ENCODE measurements at regions not wholly inside any gene's neighbourhood (a gene's known extent, or its start where the extent isn't known, plus 50 kb on each side); places are given as distances from the start of the nearest gene placed in this dataset.

GRCh38 chr1:29675481-29676263 is 439.4 kb downstream of the PTPRU start:
- H2AFZ ChIP-seq (ENCODE audit: control insufficient read depth, low read length): no peak overlapping the region
- dilution Hi-C loops (cut with MboI; ENCODE audit: extremely low pct_ligation_motif_present, low sequenced_read_pairs): no loop called here
- no peak for FAIRE-seq

GRCh38 chr1:29674627-29675326 is 438.5 kb downstream of the PTPRU start:
- no peak overlapping the region for H3K4me3 ChIP-seq (ENCODE audit: control insufficient read depth in 2 of 3, extremely low read depth in 1 of 3, insufficient read depth in 2 of 3, low read depth in 1 of 3, low read length in 3 of 3)
- no peaks in the 10 kb centered on the region for H3K27me3 ChIP-seq (ENCODE audit: control insufficient read depth, extremely low read depth, insufficient read depth, low read length)
- no peaks in the 10 kb centered on the region for H3K36me3 ChIP-seq (ENCODE audit: control insufficient read depth in 2 of 2, extremely low read depth in 1 of 2, insufficient read depth in 2 of 2, low read length in 2 of 2)
- DNase-seq (ENCODE audit: low read depth, low spot score) (no peak), FAIRE-seq (no peak)
- no peak for TF ChIP-seq EZH2 (IDR thresholded peaks at IDR 0.05; ENCODE audit: low read length)
- no peak for TF ChIP-seq CTCF (optimal IDR thresholded peaks at IDR 0.05 in 1 of 3, IDR thresholded peaks at IDR 0.05 in 1 of 3, conservative IDR thresholded peaks at IDR 0.05 in 1 of 3; ENCODE audit: extremely low read depth in 1 of 3, insufficient read depth in 2 of 3, low read length in 3 of 3)
- no peaks in the 10 kb centered on the region for H3K9me3 ChIP-seq (ENCODE audit: control insufficient read depth, low read depth, low read length)
- no peaks in the 10 kb centered on the region for H3K9me1 ChIP-seq (ENCODE audit: control insufficient read depth, extremely low read depth, insufficient read depth, low read length)
- peaks cover 3% of the 10 kb centered on the region for H3K4me1 ChIP-seq (ENCODE audit: control insufficient read depth, extremely low read depth, insufficient read depth, low read length)
- H3K4me2 ChIP-seq (ENCODE audit: control insufficient read depth, extremely low read depth, insufficient read depth, low read depth, low read length): no peak overlapping the region
- dilution Hi-C loops (cut with MboI; ENCODE audit: extremely low pct_ligation_motif_present, low sequenced_read_pairs): no loop called here
- no peak overlapping the region for H2AFZ ChIP-seq (ENCODE audit: control insufficient read depth, low read length)
- no peak overlapping the region for H3K27ac ChIP-seq (ENCODE audit: control insufficient read depth, insufficient read depth, low read length)
- no peaks in the 10 kb centered on the region for H3K79me2 ChIP-seq (ENCODE audit: control insufficient read depth, insufficient read depth, low read length)
- no peaks in the 10 kb centered on the region for H4K20me1 ChIP-seq (ENCODE audit: control insufficient read depth, extremely low read depth, insufficient read depth, low read length)
- no peak overlapping the region for H3K9ac ChIP-seq (ENCODE audit: control insufficient read depth, extremely low read depth, insufficient read depth, low read length)

More at GRCh38 chr1:29675481-29676263, 439.4 kb downstream of the PTPRU start:
- Histone ChIP-seq H3K9me3 (ENCODE audit: control insufficient read depth, low read depth, low read length) (no peaks in the 10 kb centered on the region), H3K36me3 (ENCODE audit: control insufficient read depth in 2 of 2, extremely low read depth in 1 of 2, insufficient read depth in 2 of 2, low read length in 2 of 2) (no peaks in the 10 kb centered on the region), H4K20me1 (ENCODE audit: control insufficient read depth, extremely low read depth, insufficient read depth, low read length) (no peaks in the 10 kb centered on the region), H3K4me3 (ENCODE audit: control insufficient read depth in 2 of 3, extremely low read depth in 1 of 3, insufficient read depth in 2 of 3, low read depth in 1 of 3, low read length in 3 of 3) (no peak overlapping the region), H3K4me2 (ENCODE audit: control insufficient read depth, extremely low read depth, insufficient read depth, low read depth, low read length) (no peak overlapping the region), H3K4me1 (ENCODE audit: control insufficient read depth, extremely low read depth, insufficient read depth, low read length) (peaks cover 3% of the 10 kb centered on the region), H3K27ac (ENCODE audit: control insufficient read depth, insufficient read depth, low read length) (no peak overlapping the region), H3K9me1 (ENCODE audit: control insufficient read depth, extremely low read depth, insufficient read depth, low read length) (no peaks in the 10 kb centered on the region), H3K79me2 (ENCODE audit: control insufficient read depth, insufficient read depth, low read length) (no peaks in the 10 kb centered on the region), H3K27me3 (ENCODE audit: control insufficient read depth, extremely low read depth, insufficient read depth, low read length) (no peaks in the 10 kb centered on the region), H3K9ac (ENCODE audit: control insufficient read depth, extremely low read depth, insufficient read depth, low read length) (no peak overlapping the region)
- no peak for DNase-seq (ENCODE audit: low read depth, low spot score)
- TF ChIP-seq EZH2 (IDR thresholded peaks at IDR 0.05; ENCODE audit: low read length) (no peak), CTCF (optimal IDR thresholded peaks at IDR 0.05 in 1 of 3, IDR thresholded peaks at IDR 0.05 in 1 of 3, conservative IDR thresholded peaks at IDR 0.05 in 1 of 3; ENCODE audit: extremely low read depth in 1 of 3, insufficient read depth in 2 of 3, low read length in 3 of 3) (no peak)

All from keratinocyte (primary cell).